ENCODE measurements at regions not wholly inside any gene's neighbourhood (a gene's known extent, or its start where the extent isn't known, plus 50 kb on each side); places are given as distances from the start of the nearest gene placed in this dataset.

GRCh38 chr2:22822835-22823234, 562.1 kb upstream of the KLHL29 start:
- no peak for DNase-seq (ENCODE audit: low read depth in 2 of 2)

GRCh38 chr2:22824618-22825017, 560.4 kb upstream of the KLHL29 start:
- DNase-seq (ENCODE audit: low read depth in 2 of 2), result no peak

GRCh38 chr2:22826703-22827102, 558.3 kb upstream of the KLHL29 start:
- DNase-seq (ENCODE audit: low read depth in 2 of 2), result no peak

GRCh38 chr2:22829791-22830190, 555.2 kb upstream of the KLHL29 start:
- no peak for DNase-seq (ENCODE audit: low read depth in 2 of 2)

- no peak for DNase-seq (ENCODE audit: low read depth in 2 of 2)
Observed at GRCh38 chr2:22832196-22832595, 552.8 kb upstream of the KLHL29 start.

GRCh38 chr2:22838461-22838860, 546.5 kb upstream of the KLHL29 start:
- no peak for DNase-seq (ENCODE audit: low read depth in 2 of 2)

GRCh38 chr2:22842205-22842869, 542.6 kb upstream of the KLHL29 start:
- no peak for DNase-seq (ENCODE audit: low read depth in 2 of 2)

- no peak for DNase-seq (ENCODE audit: low read depth in 2 of 2)
Observed at GRCh38 chr2:22843919-22844537, 541.0 kb upstream of the KLHL29 start.

GRCh38 chr2:22850310-22850709, 534.7 kb upstream of the KLHL29 start:
- DNase-seq (ENCODE audit: low read depth in 2 of 2), result no peak

GRCh38 chr2:22854588-22854987, 530.4 kb upstream of the KLHL29 start:
- no peak for DNase-seq (ENCODE audit: low read depth in 2 of 2)

GRCh38 chr2:22855081-22855480, 529.9 kb upstream of the KLHL29 start:
- DNase-seq (ENCODE audit: low read depth in 2 of 2), result no peak

GRCh38 chr2:22855761-22856184, 529.2 kb upstream of the KLHL29 start:
- DNase-seq (ENCODE audit: low read depth in 2 of 2), result no peak

GRCh38 chr2:22867973-22868372, 517.0 kb upstream of the KLHL29 start:
- DNase-seq (ENCODE audit: low read depth in 2 of 2), result no peak

GRCh38 chr2:22878121-22878520, 506.9 kb upstream of the KLHL29 start:
- DNase-seq (ENCODE audit: low read depth in 2 of 2), result no peak

GRCh38 chr2:22879009-22879863, 505.7 kb upstream of the KLHL29 start:
- no peak for DNase-seq (ENCODE audit: low read depth in 2 of 2)

- no peak for DNase-seq (ENCODE audit: low read depth in 2 of 2)
Observed at GRCh38 chr2:22880161-22880560, 504.8 kb upstream of the KLHL29 start.

GRCh38 chr2:22882011-22882410, 503.0 kb upstream of the KLHL29 start:
- DNase-seq (ENCODE audit: low read depth in 2 of 2), result no peak

- no peak for DNase-seq (ENCODE audit: low read depth in 2 of 2)
Observed at GRCh38 chr2:22882643-22883042, 502.3 kb upstream of the KLHL29 start.

GRCh38 chr2:22883054-22883453, 501.9 kb upstream of the KLHL29 start:
- no peak for DNase-seq (ENCODE audit: low read depth in 2 of 2)

- DNase-seq (ENCODE audit: low read depth in 2 of 2), result no peak
Observed at GRCh38 chr2:22885245-22885644, 499.7 kb upstream of the KLHL29 start.

- DNase-seq (ENCODE audit: low read depth in 2 of 2), result no peak
Observed at GRCh38 chr2:22887426-22887825, 497.6 kb upstream of the KLHL29 start.

- no peak for DNase-seq (ENCODE audit: low read depth in 2 of 2)
Observed at GRCh38 chr2:22887845-22888244, 497.1 kb upstream of the KLHL29 start.

GRCh38 chr2:22890132-22890531, 494.8 kb upstream of the KLHL29 start:
- no peak for DNase-seq (ENCODE audit: low read depth in 2 of 2)

Measured in stimulated activated CD8-positive, alpha-beta memory T cell treated with anti-CD3 and anti-CD28 coated beads, Interleukin-7, amount 100 ng/mL, for 4 hours (primary cell).